Endodermal cell (in vitro differentiated cells): ENCODE measurements at regions not wholly inside any gene's neighbourhood (a gene's known extent, or its start where the extent isn't known, plus 50 kb on each side); places are given as distances from the start of the nearest gene placed in this dataset.

ENCODE experiments used
- DNase-seq: peaks from one replicate; pipeline ENCODE4 v3.0.0-alpha.2; 2017
- H3K27ac ChIP-seq: 2 replicates; pipeline ENCODE4 v1.5.1; 2013; ENCODE audit warnings: mild to moderate bottlenecking, low read depth, low read length, moderate library complexity
- H3K27me3 ChIP-seq: 2 replicates; pipeline ENCODE4 v1.6.1; 2013; ENCODE audit warnings: mild to moderate bottlenecking, low read length, moderate library complexity; ENCODE audit not compliant: insufficient read depth, control insufficient read depth, poor library complexity, severe bottlenecking
- H3K36me3 ChIP-seq: 2 replicates; pipeline ENCODE4 v1.7.0; 2013; ENCODE audit warnings: mild to moderate bottlenecking, low read length, moderate library complexity; ENCODE audit not compliant: control insufficient read depth, insufficient read depth
- H3K4me1 ChIP-seq: one replicate; pipeline ENCODE4 v1.7.0; 2013; ENCODE audit warnings: low read length; ENCODE audit not compliant: control insufficient read depth, insufficient read depth
- H3K4me3 ChIP-seq: 2 replicates; pipeline ENCODE4 v1.5.1; 2013; ENCODE audit warnings: mild to moderate bottlenecking, low read length, moderate library complexity
- H3K9ac ChIP-seq: 2 replicates; pipeline ENCODE4 v1.6.1; 2013; ENCODE audit warnings: mild to moderate bottlenecking, low read length, moderate library complexity; ENCODE audit not compliant: poor library complexity, severe bottlenecking; ENCODE audit errors: extremely low read depth
- H3K9me3 ChIP-seq: 2 replicates; pipeline ENCODE4 v1.6.1; 2013; ENCODE audit warnings: mild to moderate bottlenecking, low read length, moderate library complexity; ENCODE audit not compliant: control insufficient read depth
- H3K27ac Mint-ChIP-seq: 2 replicates; pipeline ENCODE4 v1.8.0; 2020; ENCODE audit warnings: mixed read lengths
- H3K27me3 Mint-ChIP-seq: 2 replicates; pipeline ENCODE4 v1.8.0; 2021; ENCODE audit warnings: mild to moderate bottlenecking, mixed read lengths; ENCODE audit not compliant: insufficient read depth
- H3K36me3 Mint-ChIP-seq: 2 replicates; pipeline ENCODE4 v1.8.0; 2020; ENCODE audit warnings: low read depth, mixed read lengths
- H3K4me1 Mint-ChIP-seq: 2 replicates; pipeline ENCODE4 v1.8.0; 2020; ENCODE audit warnings: mixed read lengths
- H3K4me3 Mint-ChIP-seq: 2 replicates; pipeline ENCODE4 v1.8.0; 2020; ENCODE audit warnings: mild to moderate bottlenecking, moderate library complexity, mixed read lengths
- H3K9me3 Mint-ChIP-seq: 2 replicates; pipeline ENCODE4 v1.8.0; 2020; ENCODE audit warnings: mild to moderate bottlenecking, mixed read lengths
- CTCF ChIP-seq: fragments of 200-600 bp; sonication (generic); conservative IDR thresholded peaks from 2 replicates; pipeline ENCODE4 v1.5.0; 2021; ENCODE audit warnings: antibody characterized with exemption, mild to moderate bottlenecking
- WGBS, 2 experiments: methylation state at CpG; one replicate each; pipeline versions ENCODE4 v1.1.5 to v1.1.7; 2013; ENCODE audit warnings: missing lambda C conversion rate in 2 of 2, mixed read lengths in 1 of 2; ENCODE audit not compliant: insufficient coverage in 1 of 2, insufficient read length in 1 of 2; 5-methylcytosine and 5-hydroxymethylcytosine counted together

GRCh38 chr13:44652962-44653660 is 77.0 kb upstream of the TSC22D1 start:
- Histone ChIP-seq H3K4me1 (peaks cover 2% of the 10 kb centered on the region), H3K27ac (no peak overlapping the region), H3K36me3 (no peaks in the 10 kb centered on the region), H3K27me3 (no peaks in the 10 kb centered on the region), H3K9me3 (no peaks in the 10 kb centered on the region), H3K9ac (no peak overlapping the region), H3K4me3 (no peak overlapping the region)
- H3K27ac Mint-ChIP-seq: no peak overlapping the region
- H3K9me3 Mint-ChIP-seq: no peaks in the 10 kb centered on the region
- no peak overlapping the region for H3K4me3 Mint-ChIP-seq
- no peak for TF ChIP-seq CTCF
- H3K36me3 Mint-ChIP-seq: no peaks in the 10 kb centered on the region
- H3K27me3 Mint-ChIP-seq: no peaks in the 10 kb centered on the region
- 86 to 94% methylated on average over 1 to 3 of the region's 3 CpGs for WGBS, 2 experiments
- H3K4me1 Mint-ChIP-seq: peaks cover 24% of the 10 kb centered on the region
- DNase-seq: no peak

- Mint-ChIP-seq H3K27ac (no peak overlapping the region), H3K4me1 (peaks cover 25% of the 10 kb centered on the region), H3K36me3 (no peaks in the 10 kb centered on the region), H3K27me3 (no peaks in the 10 kb centered on the region), H3K4me3 (no peak overlapping the region), H3K9me3 (no peaks in the 10 kb centered on the region)
- Histone ChIP-seq H3K4me3 (no peak overlapping the region), H3K27ac (no peak overlapping the region), H3K9ac (no peak overlapping the region), H3K36me3 (no peaks in the 10 kb centered on the region), H3K9me3 (no peaks in the 10 kb centered on the region), H3K27me3 (no peaks in the 10 kb centered on the region), H3K4me1 (peaks cover 3% of the 10 kb centered on the region)
- TF ChIP-seq CTCF: no peak
- 98 to 100% methylated on average over 1 to 3 of the region's 3 CpGs for WGBS, 2 experiments
- DNase-seq: no peak
Measured at GRCh38 chr13:44652168-44652567, 76.0 kb upstream of the TSC22D1 start.

- no peak for TF ChIP-seq CTCF
- peaks cover 3% of the 10 kb centered on the region for H3K4me1 ChIP-seq
- no peaks in the 10 kb centered on the region for H3K27me3 ChIP-seq
- H3K27ac ChIP-seq: no peak overlapping the region
- 89 to 94% methylated on average over 3 of the region's 3 CpGs for WGBS, 2 experiments
- no peak overlapping the region for H3K4me3 Mint-ChIP-seq
- no peak overlapping the region for H3K9ac ChIP-seq
- H3K4me3 ChIP-seq: no peak overlapping the region
- no peaks in the 10 kb centered on the region for H3K9me3 ChIP-seq
- H3K36me3 Mint-ChIP-seq: no peaks in the 10 kb centered on the region
- DNase-seq: no peak
- H3K27ac Mint-ChIP-seq: no peak overlapping the region
- H3K9me3 Mint-ChIP-seq: no peaks in the 10 kb centered on the region
- H3K27me3 Mint-ChIP-seq: no peaks in the 10 kb centered on the region
- peaks cover 25% of the 10 kb centered on the region for H3K4me1 Mint-ChIP-seq
- H3K36me3 ChIP-seq: no peaks in the 10 kb centered on the region
Measured at GRCh38 chr13:44651724-44652123, 75.6 kb upstream of the TSC22D1 start.
